ENCODE measurements at regions not wholly inside any gene's neighbourhood (a gene's known extent, or its start where the extent isn't known, plus 50 kb on each side); places are given as distances from the start of the nearest gene placed in this dataset.

GRCh38 chr22:34992672-34993071, 73.3 kb upstream of the ISX start:
- no peak for DNase-seq (ENCODE audit: low read depth)

DNA sequence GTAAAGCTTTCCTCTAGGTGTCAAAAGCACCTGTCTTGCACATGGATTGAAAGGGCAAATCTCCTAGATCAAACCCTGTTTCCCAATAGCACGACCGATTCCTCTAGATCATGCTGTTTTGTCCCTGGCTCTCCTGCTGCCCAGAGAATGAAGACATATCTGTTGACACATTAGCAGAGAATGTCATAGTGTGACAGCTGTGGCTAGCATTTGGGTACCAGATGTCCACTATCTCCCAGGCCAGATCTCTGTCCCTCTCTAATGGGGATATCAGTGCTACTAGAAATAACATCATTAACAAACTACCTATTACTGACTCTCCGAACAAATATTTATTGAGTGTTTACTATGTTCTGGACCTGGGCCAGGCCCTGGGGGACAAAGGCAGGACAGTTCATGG, 72.4 kb upstream of the ISX start:
- no peak for DNase-seq (ENCODE audit: low read depth)

GRCh38 chr22:34997633-34998299, 68.2 kb upstream of the ISX start:
- DNase-seq (ENCODE audit: low read depth), result no peak

DNA sequence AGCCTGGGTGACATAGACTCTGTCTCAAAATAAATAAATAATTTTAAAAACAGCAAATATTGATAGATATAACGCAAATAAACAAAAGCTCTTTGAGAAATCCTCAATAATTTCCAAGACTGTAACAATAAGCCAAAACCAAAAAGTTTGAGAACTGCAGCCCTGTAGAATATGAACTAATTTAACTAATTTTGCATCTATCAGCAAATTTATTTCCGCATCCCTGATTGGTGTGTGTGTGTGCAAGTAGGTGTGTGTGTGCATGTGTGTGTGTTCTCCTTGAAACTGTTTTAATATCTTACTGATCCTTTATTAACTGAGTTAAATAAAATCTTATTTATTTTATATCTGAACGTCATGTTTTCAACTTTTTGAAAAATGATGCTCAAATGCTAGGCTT, 67.0 kb upstream of the ISX start:
- no peak for DNase-seq (ENCODE audit: low read depth)

DNA sequence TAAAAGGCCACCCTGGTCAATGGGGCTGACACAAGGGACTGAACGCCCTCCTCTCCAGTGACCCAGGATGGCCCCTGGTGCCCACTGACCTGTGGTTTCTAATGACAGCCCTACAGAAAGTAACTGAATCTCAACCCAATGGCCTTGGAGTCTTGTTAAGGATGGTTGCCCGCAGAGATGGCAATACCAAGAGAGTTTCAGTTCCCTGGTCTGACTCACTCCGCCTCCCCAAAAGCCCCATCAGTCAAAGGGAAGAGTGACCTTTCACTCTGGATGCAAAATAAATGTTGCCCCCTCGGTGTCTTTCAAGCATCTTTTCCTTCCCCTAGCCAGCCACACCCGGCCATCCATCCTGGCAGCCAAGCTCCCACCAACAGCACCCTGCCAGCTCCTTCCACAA, 57.7 kb upstream of the ISX start:
- DNase-seq (ENCODE audit: low read depth), result no peak

DNA sequence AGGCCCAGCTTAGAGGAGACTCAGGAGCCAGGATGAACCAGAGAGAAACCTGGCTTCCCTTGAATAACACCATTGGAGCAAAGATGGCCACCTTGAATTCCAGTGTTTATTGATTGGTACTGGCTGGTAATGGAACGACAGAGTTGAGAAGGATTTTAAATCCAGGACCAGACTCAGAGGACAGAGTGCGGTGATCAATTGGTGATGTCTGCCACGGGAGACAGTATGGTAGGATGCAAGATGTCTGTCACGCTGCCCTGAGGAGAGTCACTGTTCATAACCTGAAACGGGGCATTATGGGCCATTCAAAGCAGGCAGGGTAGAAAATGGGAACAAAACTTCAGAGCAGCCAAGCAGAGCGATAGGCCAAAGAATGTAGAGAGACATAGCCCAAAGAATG, 55.4 kb upstream of the ISX start:
- no peak for DNase-seq (ENCODE audit: low read depth)

DNA sequence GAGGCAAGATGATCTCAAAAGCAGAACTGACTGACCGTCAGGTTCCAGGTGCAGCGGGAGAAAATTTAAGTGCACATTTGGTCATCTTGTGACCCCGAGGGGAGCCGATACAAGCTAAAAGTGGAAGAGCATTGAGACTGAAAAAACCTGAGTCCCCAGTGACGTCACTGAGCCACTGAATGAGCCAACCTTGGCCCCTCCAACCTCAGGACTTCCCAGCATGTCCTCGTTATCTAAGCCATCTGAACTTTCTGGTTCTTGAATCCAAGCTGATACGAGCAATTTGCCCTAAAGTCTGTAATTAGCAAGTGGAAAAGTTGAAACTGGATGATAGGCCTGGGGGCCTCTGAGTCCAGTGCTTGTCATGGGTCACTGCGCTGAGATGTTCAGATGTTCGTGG, 51.1 kb upstream of the ISX start:
- no peak for DNase-seq (ENCODE audit: low read depth)

Measured in Daoy (cell line).